ENCODE measurements at regions not wholly inside any gene's neighbourhood (a gene's known extent, or its start where the extent isn't known, plus 50 kb on each side); places are given as distances from the start of the nearest gene placed in this dataset.

DNA sequence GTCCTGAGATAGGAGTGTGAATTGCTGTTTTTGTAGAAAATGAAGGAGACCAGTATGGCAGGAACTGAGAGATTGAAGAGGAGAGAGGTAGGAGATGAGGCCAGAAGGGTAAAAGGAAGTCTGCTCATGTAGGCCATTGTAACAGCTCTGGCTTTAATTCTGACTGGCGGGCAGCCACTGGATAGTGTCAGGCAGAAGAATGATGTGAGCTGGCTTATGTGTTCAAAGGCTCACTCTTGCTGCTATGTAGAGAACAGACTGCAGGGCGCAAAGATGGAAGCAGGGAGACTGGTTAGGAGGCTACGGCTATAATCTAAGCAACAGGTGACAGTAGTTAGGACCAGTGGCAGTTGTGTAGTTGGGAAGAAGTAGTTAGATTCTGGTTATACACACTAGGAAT, 160.2 kb upstream of the FGF13 start:
- TF ChIP-seq, protein P1, sequence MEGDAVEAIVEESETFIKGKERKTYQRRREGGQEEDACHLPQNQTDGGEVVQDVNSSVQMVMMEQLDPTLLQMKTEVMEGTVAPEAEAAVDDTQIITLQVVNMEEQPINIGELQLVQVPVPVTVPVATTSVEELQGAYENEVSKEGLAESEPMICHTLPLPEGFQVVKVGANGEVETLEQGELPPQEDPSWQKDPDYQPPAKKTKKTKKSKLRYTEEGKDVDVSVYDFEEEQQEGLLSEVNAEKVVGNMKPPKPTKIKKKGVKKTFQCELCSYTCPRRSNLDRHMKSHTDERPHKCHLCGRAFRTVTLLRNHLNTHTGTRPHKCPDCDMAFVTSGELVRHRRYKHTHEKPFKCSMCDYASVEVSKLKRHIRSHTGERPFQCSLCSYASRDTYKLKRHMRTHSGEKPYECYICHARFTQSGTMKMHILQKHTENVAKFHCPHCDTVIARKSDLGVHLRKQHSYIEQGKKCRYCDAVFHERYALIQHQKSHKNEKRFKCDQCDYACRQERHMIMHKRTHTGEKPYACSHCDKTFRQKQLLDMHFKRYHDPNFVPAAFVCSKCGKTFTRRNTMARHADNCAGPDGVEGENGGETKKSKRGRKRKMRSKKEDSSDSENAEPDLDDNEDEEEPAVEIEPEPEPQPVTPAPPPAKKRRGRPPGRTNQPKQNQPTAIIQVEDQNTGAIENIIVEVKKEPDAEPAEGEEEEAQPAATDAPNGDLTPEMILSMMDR (IDR thresholded peaks at IDR 0.05) = no peak
- TF ChIP-seq, protein P2, sequence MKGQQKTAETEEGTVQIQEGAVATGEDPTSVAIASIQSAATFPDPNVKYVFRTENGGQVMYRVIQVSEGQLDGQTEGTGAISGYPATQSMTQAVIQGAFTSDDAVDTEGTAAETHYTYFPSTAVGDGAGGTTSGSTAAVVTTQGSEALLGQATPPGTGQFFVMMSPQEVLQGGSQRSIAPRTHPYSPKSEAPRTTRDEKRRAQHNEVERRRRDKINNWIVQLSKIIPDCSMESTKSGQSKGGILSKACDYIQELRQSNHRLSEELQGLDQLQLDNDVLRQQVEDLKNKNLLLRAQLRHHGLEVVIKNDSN (CRISPR knock-in tag; IDR thresholded peaks at IDR 0.05) = no peak
- TF ChIP-seq ETV6 (CRISPR knock-in tag; IDR thresholded peaks at IDR 0.05) = no peak
- no peak for TF ChIP-seq NFYB (CRISPR knock-in tag; conservative IDR thresholded peaks at IDR 0.05; ENCODE audit: low read depth)
- TF ChIP-seq CREM (CRISPR knock-in tag; IDR thresholded peaks at IDR 0.05) = no peak
- no peak for TF ChIP-seq CREB1 (CRISPR knock-in tag; IDR thresholded peaks at IDR 0.05)
- TF ChIP-seq, protein P3, sequence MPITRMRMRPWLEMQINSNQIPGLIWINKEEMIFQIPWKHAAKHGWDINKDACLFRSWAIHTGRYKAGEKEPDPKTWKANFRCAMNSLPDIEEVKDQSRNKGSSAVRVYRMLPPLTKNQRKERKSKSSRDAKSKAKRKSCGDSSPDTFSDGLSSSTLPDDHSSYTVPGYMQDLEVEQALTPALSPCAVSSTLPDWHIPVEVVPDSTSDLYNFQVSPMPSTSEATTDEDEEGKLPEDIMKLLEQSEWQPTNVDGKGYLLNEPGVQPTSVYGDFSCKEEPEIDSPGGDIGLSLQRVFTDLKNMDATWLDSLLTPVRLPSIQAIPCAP (CRISPR knock-in tag; IDR thresholded peaks at IDR 0.05) = no peak
- TF ChIP-seq NR2C2 (CRISPR knock-in tag; IDR thresholded peaks at IDR 0.05) = no peak
- no peak for TF ChIP-seq ZNF232 (CRISPR knock-in tag; IDR thresholded peaks at IDR 0.05)
- no peak for TF ChIP-seq NFE2L1 (CRISPR knock-in tag; IDR thresholded peaks at IDR 0.05)
- TF ChIP-seq TP53 (CRISPR knock-in tag; IDR thresholded peaks at IDR 0.05) = no peak
- no peak for TF ChIP-seq NR3C1 (CRISPR knock-in tag; conservative IDR thresholded peaks at IDR 0.05; ENCODE audit: low read depth)

Measured in WTC11 (cell line).